Ramos (cell line): ENCODE measurements at regions not wholly inside any gene's neighbourhood (a gene's known extent, or its start where the extent isn't known, plus 50 kb on each side); places are given as distances from the start of the nearest gene placed in this dataset.
"Not testable (repeated sequence)": the region's sequence is repeated elsewhere in the genome, so short reads cannot be mapped to it uniquely, and the experiment has no call there.

ENCODE experiments used
- in situ Hi-C: fragments of 300-500 bp; cut with MboI; formaldehyde crosslinking; loops from one replicate; pipeline ENCODE4 v1.14.3; 2022; ENCODE audit warnings: low sequenced_read_pairs; ENCODE audit not compliant: unreplicated experiment

DNA sequence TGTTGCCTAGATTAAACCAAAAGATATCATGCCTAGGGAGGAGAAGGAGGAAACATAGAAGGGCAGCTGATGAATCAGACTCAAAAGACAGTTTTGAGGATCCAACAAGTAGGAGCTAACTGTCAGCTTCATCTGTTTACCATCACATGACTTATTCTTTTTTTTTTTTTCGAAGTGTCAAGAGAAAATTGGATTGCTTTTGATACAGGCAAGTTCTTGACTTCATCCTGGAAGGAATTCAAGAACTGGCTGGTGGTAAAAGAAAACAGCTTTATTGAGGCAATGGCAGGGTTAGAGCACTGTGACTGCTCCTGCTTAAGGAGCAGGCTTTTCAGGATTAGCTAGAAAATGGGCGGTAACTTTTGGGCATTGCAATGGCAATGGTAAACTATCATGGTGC lies 227.5 kb upstream of the KCNMB2 start:
- in situ Hi-C loops = no loop called here

DNA sequence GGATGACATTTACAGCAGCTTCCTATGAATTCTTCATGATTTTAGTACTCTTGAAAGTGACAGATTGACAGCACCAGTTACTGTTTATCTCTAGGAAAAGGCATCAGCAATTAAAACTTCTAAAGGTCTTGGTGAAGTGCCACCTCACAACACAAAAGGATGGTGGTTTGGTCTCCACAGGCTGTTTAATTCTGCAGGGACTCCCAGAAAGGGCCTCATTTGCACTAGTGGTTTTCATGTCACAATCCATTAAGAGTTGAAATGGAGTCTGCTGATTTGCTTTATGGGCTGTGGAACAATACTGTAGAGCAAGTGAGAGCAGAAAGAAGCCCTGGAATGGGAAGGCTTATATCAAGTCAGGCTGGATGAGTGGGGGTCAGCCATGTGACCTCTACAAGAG lies 225.3 kb upstream of the KCNMB2 start:
- in situ Hi-C loops = no loop called here

DNA sequence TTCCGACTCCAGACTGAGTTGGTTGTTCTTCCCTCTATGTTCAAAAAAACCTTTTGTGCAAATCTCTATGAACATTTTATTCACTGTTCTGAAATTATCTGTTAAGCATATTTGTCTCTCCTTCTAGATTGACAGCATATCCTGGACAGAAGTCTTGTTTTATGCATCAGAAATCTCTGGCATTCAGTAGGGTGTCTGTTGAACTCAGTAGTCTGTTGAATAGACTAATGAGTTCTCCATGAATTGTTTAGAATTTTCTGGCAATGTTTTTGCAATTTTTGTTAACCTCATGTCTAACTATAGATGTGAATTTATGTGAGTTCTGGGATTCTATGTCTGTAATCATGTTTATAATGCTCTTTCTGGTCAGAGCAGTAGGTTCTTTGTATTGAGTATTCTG lies 222.5 kb upstream of the KCNMB2 start:
- in situ Hi-C loops = no loop called here

DNA sequence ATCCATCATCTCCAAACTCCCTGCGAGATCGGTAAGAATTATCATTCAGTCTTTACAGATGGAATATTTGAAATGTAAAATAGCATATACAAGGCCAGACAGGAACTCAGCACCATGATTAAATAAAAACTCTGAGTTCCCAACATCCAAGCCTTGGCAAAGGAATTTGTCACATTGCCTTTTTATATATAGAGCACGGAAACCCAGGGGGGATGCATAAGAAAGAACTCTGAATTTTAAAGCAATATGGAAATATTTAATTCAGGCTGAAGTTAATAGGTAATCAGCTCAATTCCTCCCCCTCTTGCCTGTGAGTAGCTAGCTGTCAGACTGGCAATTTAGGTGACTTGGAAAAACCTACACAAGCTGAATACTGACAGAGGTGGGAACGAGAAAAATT lies 217.9 kb upstream of the KCNMB2 start:
- in situ Hi-C loops = no loop called here

DNA sequence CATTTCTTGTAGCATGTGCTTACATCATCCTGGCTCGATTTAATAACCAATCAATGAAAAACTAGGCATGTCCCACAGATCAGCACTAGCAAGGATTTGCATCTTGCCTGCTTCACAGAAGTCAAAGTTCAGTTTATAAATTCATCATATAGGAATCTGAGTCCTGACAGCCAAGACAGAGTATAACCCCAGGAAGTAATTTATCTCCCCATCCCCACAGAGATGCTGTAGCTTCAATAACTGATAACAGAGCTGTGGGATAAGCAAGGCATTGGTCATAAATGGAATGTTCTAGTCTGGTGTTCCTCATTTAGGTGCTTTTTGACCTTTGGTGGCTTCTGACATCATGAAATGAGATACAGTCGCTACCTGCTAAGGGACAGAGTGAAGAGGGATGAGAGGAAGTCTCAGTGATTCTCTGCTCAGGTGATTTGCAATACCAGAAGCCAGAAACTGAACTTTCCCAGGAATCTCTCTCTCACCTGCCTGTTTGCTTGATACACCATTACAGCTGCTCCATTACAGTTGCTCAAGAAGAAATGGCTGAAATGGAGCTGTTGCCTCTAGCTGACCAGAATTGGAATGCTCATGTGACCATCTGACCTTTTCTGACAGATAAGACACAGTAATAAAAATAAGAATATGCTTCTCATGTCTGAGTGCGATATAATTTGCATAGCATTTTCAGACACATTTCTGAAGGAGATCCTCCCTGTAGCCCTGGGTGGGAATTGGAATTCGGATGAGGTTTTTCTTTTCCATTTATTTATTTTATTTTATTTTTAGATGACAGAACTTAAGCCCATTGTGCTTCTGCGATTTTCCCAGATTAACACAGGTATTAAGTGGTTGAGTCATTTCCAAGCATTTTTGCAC lies 217.1 kb upstream of the KCNMB2 start:
- in situ Hi-C loops = no loop called here

DNA sequence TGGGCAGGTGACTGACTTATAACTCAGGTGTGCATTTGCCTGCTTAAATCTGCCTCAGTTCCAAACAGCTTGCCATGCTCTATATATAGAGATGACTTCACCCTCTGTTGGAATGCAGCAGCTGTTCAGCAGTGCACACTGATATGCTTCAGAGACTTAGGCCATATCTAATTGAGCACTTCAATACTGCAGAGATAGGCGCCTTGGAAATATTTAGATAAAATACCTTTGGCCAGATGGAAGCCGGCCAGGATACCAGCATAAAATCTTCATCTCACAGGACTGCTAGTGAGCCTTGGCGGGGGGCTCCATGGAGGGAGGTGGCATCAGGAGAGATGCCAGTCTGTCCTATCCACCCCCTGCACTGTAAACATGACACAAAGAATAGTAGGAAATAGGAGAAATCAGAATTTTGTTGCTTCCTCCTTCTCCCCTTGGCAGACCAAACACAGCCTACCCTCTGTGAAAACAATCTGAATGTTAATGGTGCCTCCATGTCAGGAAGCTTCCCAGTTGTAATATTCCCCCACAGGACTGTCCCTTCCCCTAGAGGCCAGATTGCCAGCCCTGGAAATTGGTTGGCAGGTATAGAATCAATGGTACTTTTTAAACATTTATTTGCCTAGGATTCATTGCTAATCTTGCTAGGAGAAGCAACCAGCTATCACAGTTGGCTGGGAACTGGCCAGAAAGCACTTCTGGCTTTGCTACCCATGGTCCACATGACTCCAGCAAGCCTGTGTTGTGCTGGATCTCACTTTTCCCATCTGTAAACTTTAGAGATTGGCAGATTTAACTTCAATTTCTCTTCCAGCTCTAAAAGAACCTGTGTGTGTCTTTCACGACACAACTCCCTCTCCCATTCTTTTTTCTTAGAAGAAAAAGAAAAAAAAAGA lies 215.5 kb upstream of the KCNMB2 start:
- in situ Hi-C loops = no loop called here

DNA sequence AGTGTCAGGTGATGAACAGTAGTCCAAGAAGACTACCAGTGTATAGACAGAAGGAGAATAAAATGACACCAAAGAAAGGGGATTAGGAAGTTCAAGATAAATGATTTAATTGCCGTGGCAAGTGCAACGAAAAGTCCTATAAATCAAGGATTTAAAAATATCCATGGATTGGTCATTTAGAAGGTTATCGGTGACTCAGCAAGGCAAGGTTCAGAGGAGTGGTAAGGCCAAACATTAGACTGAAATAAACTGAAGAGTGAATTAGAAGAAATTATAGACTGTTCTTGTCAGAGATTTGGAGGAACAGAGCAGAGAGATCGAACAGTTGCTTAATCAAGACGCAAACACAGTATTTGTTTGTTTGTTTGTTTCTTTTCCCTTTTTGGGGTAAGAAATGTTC lies 211.9 kb upstream of the KCNMB2 start:
- in situ Hi-C loops = no loop called here

DNA sequence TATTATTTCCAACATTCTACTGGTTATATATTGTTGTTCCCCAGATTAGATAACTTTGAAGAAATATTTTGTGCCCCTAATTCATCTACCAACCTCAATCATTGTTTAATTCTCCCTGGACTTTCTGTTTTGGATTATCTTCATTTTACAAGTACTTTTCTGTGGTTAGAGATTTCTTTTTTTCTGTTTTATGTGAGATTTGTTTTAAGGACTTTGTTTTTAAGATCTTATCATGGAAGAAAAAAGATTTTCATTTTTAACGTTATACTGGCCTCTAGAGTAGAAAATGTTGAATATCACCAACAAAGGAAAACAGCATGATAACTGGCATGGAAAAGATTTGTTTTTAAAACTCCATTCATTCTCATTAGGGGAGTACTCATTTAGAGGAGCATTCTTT lies 210.9 kb upstream of the KCNMB2 start:
- in situ Hi-C loops = no loop called here

DNA sequence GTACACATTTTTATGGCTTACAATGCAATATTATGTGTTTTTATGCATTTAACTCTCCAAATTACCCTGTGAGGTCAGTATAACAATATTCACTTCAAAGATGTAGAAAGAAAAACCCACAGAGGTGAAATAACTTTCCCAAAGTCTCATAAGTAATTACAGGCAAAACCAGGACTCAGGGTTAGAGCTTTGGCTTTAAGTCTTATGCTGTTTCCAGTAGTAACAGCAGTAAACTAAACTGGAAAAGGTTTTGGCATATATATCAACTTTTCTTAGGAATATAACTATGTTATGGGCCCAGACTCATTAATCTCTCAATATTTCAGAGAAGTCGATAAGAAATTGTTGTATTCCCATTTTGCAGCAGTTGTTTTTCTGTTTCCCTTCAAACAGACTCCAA lies 206.3 kb upstream of the KCNMB2 start:
- in situ Hi-C loops = no loop called here

DNA sequence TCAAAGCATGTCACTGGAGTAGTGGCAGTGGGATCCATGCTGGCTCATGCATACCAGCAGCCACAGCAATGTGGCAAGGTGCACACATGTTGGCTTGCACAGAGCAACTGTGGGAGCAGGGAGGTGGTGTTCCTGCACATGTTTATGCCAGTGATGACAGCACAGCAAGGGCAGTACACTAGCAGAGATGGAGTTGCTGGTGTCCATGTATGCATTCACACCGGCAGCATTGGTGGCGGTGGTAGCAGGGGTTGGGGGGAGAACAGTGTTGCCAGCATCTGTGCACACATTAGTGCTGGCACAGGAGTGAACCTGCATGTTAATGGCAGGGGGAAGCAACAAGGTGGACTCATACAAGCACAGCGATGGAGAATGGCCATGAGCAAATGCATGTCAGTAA lies 202.0 kb upstream of the KCNMB2 start:
- in situ Hi-C loops = no loop called here

DNA sequence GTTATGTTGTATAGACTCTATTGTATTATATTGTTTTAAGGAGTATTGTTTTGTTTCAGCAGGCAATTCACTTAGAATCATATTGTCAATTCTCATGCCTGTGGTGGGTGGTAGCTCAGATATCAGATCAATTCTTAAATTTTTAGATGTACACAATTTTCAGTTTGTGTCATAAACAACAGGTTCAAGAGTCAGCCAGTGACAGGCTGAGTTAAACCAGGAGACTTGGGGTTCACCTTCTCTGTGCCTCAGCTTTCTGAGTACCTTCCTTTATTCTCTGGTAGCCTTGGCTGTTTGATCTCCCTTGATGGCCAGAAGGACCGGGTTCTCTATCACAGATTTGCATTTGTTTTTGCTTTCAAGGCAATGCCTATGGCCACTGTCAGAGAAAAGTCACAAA lies 199.9 kb upstream of the KCNMB2 start:
- in situ Hi-C loops = no loop called here

DNA sequence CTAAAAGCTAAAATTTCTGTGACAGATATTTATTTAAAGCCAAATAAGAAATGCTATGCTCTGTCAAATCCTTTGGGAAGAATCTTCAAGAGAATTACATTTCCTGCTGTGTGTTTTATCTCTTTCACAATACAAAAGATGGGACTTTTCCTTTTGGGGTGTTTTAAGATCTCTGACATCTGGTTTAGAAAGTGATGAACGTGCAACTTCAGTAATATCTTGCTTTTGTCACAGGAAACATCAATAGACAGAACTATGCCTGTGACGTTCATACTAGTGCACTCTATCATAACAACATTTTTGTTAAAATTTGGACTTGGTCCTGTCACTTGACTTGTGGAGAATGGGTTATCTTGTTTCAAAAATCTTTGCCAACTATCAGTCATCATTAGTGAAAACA lies 195.7 kb upstream of the KCNMB2 start:
- in situ Hi-C loops = no loop called here

DNA sequence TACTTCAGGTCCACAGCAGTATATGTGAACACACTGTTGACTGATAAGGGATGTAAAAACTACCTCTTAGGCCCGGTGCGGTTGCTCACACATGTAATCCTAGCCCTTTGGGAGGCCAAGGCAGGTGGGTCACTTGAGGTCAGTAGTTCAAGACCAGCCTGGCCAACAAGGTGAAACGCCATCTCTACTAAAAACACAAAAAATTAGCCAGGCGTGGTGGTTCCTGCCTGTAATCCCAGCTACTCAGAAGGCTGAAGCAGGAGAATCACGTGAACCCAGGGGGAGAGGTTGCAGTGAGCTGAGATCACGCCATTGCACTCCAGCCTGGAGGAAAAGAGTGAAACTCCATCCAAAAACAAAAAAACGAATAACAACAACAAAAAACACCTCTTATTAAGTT lies 194.6 kb upstream of the KCNMB2 start:
- in situ Hi-C loops = no loop called here

DNA sequence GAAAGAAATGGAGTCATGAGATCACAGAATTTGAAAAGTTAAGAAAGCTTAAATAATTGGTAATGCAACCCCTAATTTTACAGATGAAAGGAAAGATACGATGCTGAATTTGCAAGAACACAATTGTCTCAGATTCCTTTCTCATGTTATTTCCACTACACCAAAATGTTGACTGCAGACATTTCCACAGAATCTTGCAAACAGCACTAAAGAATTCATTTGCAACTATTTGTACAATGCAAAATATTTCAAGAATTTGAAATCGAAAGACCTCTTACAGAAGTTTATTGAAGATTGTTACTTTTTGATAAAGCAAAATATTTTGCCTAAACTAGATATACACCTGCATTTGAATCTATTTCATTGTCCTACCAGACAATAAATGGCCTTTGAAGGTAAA lies 194.1 kb upstream of the KCNMB2 start:
- in situ Hi-C loops = no loop called here

DNA sequence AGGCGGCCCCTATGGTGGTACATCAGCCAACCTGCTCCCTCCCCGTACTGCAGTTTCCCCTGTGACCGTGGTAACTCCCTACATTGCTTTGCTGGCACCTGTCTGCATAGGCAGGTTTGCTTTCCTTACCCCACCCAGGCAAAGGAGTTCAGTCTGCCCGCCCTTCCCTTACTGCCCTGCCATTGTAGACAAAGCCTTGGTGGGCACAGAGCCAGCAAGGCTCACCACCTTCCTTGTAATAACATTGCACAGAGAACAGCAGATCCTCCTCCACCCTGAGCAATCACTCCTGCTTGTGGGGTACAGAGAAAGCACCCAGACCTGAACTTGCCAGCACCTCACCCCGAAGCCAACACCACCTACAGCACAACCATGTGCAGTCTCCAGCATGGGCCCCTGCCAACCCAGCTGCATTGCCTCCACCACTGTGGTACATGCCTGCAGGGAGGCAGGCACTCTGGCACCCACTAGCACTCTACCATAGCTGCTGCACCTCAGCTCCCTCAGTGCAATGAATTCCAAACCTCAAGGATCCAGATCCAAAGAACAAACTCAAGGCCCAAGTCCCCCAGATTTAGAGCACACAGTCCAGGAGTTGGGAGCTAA lies 192.7 kb upstream of the KCNMB2 start:
- in situ Hi-C loops = no loop called here

DNA sequence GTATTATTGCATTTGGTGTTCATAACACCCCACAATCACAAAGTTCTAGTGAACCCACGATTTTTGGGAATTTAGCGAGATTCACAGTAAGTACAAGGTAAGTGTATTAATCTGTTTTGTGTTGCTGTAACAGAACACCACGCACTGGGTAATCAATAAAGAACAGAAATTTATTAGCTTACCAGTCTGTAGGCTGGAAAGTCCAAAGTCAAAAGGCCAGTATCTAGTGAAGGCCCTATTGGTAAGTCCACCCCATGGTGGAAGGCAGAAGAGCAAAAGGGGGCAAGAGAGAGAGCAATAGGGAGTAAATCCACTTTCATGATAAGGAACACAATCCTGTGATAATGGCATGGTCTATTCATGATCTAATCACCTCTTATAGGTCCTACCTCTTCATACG lies 190.3 kb upstream of the KCNMB2 start:
- in situ Hi-C loops = no loop called here

DNA sequence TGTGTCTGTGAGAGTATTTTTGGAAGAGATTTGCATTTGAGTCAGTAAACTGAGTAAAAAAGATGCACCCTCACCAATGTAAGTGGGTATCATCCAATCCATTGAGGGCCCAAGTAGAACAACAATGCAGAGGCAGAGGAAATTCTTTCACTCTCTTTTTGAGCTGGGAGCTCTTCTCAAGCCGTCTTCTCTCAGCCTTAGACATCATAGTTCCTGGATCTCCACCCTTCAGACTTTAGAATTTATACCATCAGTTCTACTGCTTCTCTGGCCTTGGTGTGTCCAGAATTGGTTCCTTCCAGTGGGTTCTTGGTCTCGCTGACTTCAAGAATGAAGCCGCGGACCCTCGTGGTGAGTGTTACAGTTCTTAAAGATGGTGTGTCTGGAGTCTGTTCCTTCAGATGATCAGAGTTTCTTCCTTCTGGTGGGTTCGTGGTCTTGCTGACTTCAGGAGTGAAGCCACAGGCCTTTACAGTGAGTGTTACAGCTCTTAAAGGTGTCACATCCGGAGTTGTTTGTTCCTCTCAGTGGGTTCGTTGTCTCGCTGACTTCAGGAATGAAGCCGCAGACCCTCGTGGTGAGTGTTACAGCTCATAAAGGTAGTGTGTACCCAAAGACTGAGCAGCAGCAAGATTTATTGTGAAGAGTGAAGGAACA lies 187.5 kb upstream of the KCNMB2 start:
- in situ Hi-C loops = not testable (repeated sequence)

DNA sequence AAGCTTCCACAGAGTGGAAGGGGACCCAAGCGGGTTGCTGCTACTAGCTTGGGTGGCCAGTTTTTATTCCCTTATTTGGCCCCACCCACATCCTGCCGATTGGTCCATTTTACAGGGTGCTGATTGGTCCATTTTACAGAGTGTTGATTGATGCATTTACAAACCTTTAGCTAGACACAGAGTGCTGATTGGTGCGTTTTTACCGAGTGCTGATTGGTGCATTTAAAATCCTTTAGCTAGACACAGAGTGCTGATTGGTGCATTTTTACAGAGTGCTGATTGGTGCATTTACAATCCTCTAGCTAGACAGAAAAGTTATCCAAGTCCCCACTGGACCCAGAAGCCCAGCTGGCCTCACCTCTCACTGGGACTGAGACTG lies 187.0 kb upstream of the KCNMB2 start:
- in situ Hi-C loops = not testable (repeated sequence)

DNA sequence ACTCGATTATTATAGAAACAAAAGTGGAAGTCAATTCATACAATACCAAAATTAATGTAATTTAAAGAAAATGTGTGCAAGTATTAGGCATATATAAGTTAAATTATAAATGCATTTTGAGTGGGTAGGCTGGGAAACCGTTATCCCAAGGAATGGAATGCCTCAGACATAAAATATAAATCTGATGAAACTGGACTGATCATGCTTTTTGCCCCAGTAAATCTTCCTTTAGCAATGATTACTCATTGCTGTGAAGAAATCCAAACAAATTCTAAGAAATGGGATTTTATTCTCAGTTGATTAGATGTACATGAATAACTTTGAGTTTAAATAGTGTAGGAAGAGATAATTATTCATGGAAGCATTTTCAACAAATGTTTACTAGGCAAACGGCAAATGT lies 185.5 kb upstream of the KCNMB2 start:
- in situ Hi-C loops = no loop called here

DNA sequence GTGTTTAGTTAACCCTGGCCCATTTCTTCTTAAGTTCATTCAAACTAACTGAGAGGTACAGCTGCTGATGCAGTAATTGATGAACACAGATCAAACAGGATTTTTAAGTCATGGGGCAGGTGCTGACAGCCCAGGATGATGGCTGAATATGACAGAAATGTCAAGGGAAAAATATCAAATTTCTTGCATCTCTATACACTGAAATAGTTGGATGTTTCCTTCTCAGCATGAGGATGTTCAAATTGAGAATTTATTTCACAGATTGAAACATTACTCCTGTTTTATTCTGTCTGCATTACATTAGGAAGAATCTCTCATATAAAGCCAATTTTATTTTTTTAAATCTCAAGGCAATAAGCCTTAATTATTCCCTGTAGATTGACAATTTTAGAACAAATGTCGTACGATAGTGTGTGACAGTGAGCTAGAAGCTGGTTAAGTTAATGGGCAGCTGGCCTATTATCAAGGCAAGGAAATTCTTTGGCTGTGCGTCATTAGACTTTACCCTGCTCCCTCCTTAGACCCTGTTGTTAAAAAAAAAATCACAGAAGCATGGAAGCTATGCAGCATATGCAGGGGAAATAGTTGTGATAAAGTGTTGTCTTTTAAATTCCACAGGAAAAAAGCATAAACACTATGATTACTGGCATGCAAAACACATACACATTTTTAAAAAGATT lies 183.8 kb upstream of the KCNMB2 start:
- in situ Hi-C loops = no loop called here
